MCF 10A (cell line): ENCODE measurements at regions not wholly inside any gene's neighbourhood (a gene's known extent, or its start where the extent isn't known, plus 50 kb on each side); places are given as distances from the start of the nearest gene placed in this dataset.

Source experiments
- BruUV-seq: library from RNA; stranded (reverse); fragments of 400-500 nt; replicated peaks from 2 replicates; lab custom pipeline; 2021; lab: Mats Ljungman, UMichigan
- CTCF ChIA-PET: fragments of 300-600 bp; sonication (Branson Sonifier 250); formaldehyde crosslinking; extraction: SDS; loops from one replicate; lab custom pipeline; 2021; ENCODE audit warnings: antibody characterized with exemption, inconsistent platforms; lab: Yijun Ruan, JAX
- POLR2A ChIA-PET: fragments of 300-600, 350-650 bp; sonication (Branson Sonifier 250); formaldehyde crosslinking; extraction: SDS; loops from one replicate; lab custom pipeline; 2020; ENCODE audit warnings: antibody characterized with exemption, inconsistent platforms; lab: Yijun Ruan, JAX
- DNase-seq: peaks from one replicate; pipeline ENCODE4 v3.0.0-alpha.2; 2018; ENCODE audit not compliant: unreplicated experiment
- H3K27ac Mint-ChIP-seq: one replicate; pipeline ENCODE4 v1.8.0; 2022; ENCODE audit warnings: mild to moderate bottlenecking, low read depth, mixed read lengths; ENCODE audit not compliant: unreplicated experiment
- H3K27me3 Mint-ChIP-seq: one replicate; pipeline ENCODE4 v1.8.0; 2022; ENCODE audit warnings: mixed read lengths; ENCODE audit not compliant: insufficient read depth, unreplicated experiment
- H3K36me3 Mint-ChIP-seq: one replicate; pipeline ENCODE4 v1.8.0; 2022; ENCODE audit warnings: mild to moderate bottlenecking, moderate library complexity, mixed read lengths; ENCODE audit not compliant: insufficient read depth, unreplicated experiment
- H3K4me1 Mint-ChIP-seq: one replicate; pipeline ENCODE4 v1.8.0; 2022; ENCODE audit warnings: mixed read lengths; ENCODE audit not compliant: insufficient read depth, unreplicated experiment
- H3K4me3 Mint-ChIP-seq: one replicate; pipeline ENCODE4 v1.8.0; 2022; ENCODE audit warnings: mild to moderate bottlenecking, moderate library complexity, mixed read lengths; ENCODE audit not compliant: unreplicated experiment
- H3K9me3 Mint-ChIP-seq: one replicate; pipeline ENCODE4 v1.8.0; 2022; ENCODE audit warnings: mixed read lengths; ENCODE audit not compliant: unreplicated experiment
- CTCF ChIP-seq: fragments of 200-600 bp; IDR thresholded peaks from one replicate; pipeline ENCODE4 v1.8.0; 2022; ENCODE audit warnings: antibody characterized with exemption, mild to moderate bottlenecking; ENCODE audit not compliant: unreplicated experiment
- intact Hi-C: fragments of 100-400 bp; cut with micrococcal nuclease; formaldehyde crosslinking; loops from 2 replicates; pipeline ENCODE4 v1.14.1; 2022

- TF ChIP-seq CTCF, result no peak
- no TSS peak for BruUV-seq
- Mint-ChIP-seq H3K27ac (no peak overlapping the region), H3K27me3 (no peaks in the 10 kb centered on the region), H3K9me3 (no peaks in the 10 kb centered on the region), H3K4me1 (peaks cover 13% of the 10 kb centered on the region), H3K36me3 (peaks cover 7% of the 10 kb centered on the region), H3K4me3 (no peak overlapping the region)
- ChIA-PET CTCF (interaction anchor here (0.8 to 1.5 kb wide), 3 partner anchors 43 to 63 kb away, joined by 3 to 5 read pairs (median 4); no protein-coding TSS in a partner anchor), POLR2A (no interaction called here)
- no peak for DNase-seq
- intact Hi-C loops, result no loop called here
Observed at GRCh38 chr2:215760557-215760956, 252.8 kb downstream of the MREG start.

GRCh38 chr2:215760091-215760490 lies 253.3 kb downstream of the MREG start:
- no peak overlapping the region for H3K27ac Mint-ChIP-seq
- H3K9me3 Mint-ChIP-seq, result no peaks in the 10 kb centered on the region
- H3K27me3 Mint-ChIP-seq, result no peaks in the 10 kb centered on the region
- no peak for DNase-seq
- no TSS peak for BruUV-seq
- peaks cover 7% of the 10 kb centered on the region for H3K36me3 Mint-ChIP-seq
- TF ChIP-seq CTCF, result no peak
- peaks cover 18% of the 10 kb centered on the region for H3K4me1 Mint-ChIP-seq
- H3K4me3 Mint-ChIP-seq, result no peak overlapping the region
- ChIA-PET POLR2A (no interaction called here), CTCF (interaction anchor here (1.2 kb wide), 1 partner anchor 63 kb away, joined by 5 read pairs; no protein-coding TSS in a partner anchor)
- intact Hi-C loops, result no loop called here

GRCh38 chr2:215758691-215759090 lies 254.7 kb downstream of the MREG start:
- no peaks in the 10 kb centered on the region for H3K27me3 Mint-ChIP-seq
- BruUV-seq, result no TSS peak
- no peak overlapping the region for H3K27ac Mint-ChIP-seq
- ChIA-PET CTCF (no interaction called here), POLR2A (interaction anchor here (0.6 kb wide), 1 partner anchor 22 kb away, joined by 3 read pairs; no protein-coding TSS in a partner anchor)
- peaks cover 7% of the 10 kb centered on the region for H3K36me3 Mint-ChIP-seq
- no peaks in the 10 kb centered on the region for H3K9me3 Mint-ChIP-seq
- no peak overlapping the region for H3K4me3 Mint-ChIP-seq
- peaks cover 12% of the 10 kb centered on the region for H3K4me1 Mint-ChIP-seq
- DNase-seq, result no peak
- intact Hi-C loops, result no loop called here
- no peak for TF ChIP-seq CTCF

GRCh38 chr2:215756346-215756730 lies 257.0 kb downstream of the MREG start:
- intact Hi-C loops, result no loop called here
- Mint-ChIP-seq H3K9me3 (no peaks in the 10 kb centered on the region), H3K36me3 (peaks cover 7% of the 10 kb centered on the region), H3K4me3 (no peak overlapping the region), H3K27ac (no peak overlapping the region), H3K27me3 (no peaks in the 10 kb centered on the region), H3K4me1 (peaks cover 14% of the 10 kb centered on the region)
- DNase-seq, result no peak
- no peak for TF ChIP-seq CTCF
- BruUV-seq, result no TSS peak
- ChIA-PET CTCF (no interaction called here), POLR2A (no interaction called here)
